ENCODE measurements at regions not wholly inside any gene's neighbourhood (a gene's known extent, or its start where the extent isn't known, plus 50 kb on each side); places are given as distances from the start of the nearest gene placed in this dataset.

GRCh38 chr7:84792231-84792893, 394.5 kb downstream of the SEMA3D start (continued):
- TF ChIP-seq TSHZ2 (CRISPR knock-in tag; IDR thresholded peaks at IDR 0.05) = no peak
- TF ChIP-seq ISL1 (CRISPR knock-in tag; IDR thresholded peaks at IDR 0.05) = no peak
- no peak for TF ChIP-seq ZNF70 (CRISPR knock-in tag; IDR thresholded peaks at IDR 0.05)
- TF ChIP-seq CREB5 (CRISPR knock-in tag; IDR thresholded peaks at IDR 0.05; ENCODE audit: low read depth) = no peak
- no peak for TF ChIP-seq ZFP3 (CRISPR knock-in tag; IDR thresholded peaks at IDR 0.05)

- TF ChIP-seq TOX (CRISPR knock-in tag; IDR thresholded peaks at IDR 0.05; ENCODE audit: borderline replicate concordance) = no peak
- TF ChIP-seq ISL1 (CRISPR knock-in tag; IDR thresholded peaks at IDR 0.05) = no peak
- no peak for TF ChIP-seq TCF4 (CRISPR knock-in tag; IDR thresholded peaks at IDR 0.05; ENCODE audit: borderline replicate concordance)
- TF ChIP-seq RARB (CRISPR knock-in tag; IDR thresholded peaks at IDR 0.05) = no peak
- TF ChIP-seq CSDC2 (CRISPR knock-in tag; IDR thresholded peaks at IDR 0.05) = no peak
- TF ChIP-seq CSRNP3 (CRISPR knock-in tag; IDR thresholded peaks at IDR 0.05) = no peak
- no peak for TF ChIP-seq OSR1 (CRISPR knock-in tag; IDR thresholded peaks at IDR 0.05)
- no peak for TF ChIP-seq GLIS3 (CRISPR knock-in tag; IDR thresholded peaks at IDR 0.05)
- TF ChIP-seq BACH2 (CRISPR knock-in tag; IDR thresholded peaks at IDR 0.05; ENCODE audit: borderline replicate concordance) = no peak
- no peak for TF ChIP-seq ESRRG (CRISPR knock-in tag; IDR thresholded peaks at IDR 0.05)
- no peak for TF ChIP-seq ZFP30 (CRISPR knock-in tag; IDR thresholded peaks at IDR 0.05)
- no peak for TF ChIP-seq ZNF8 (CRISPR knock-in tag; IDR thresholded peaks at IDR 0.05)
- TF ChIP-seq CREB5 (CRISPR knock-in tag; IDR thresholded peaks at IDR 0.05; ENCODE audit: low read depth) = no peak
- no peak for TF ChIP-seq POU6F1 (CRISPR knock-in tag; IDR thresholded peaks at IDR 0.05; ENCODE audit: borderline replicate concordance, low read depth)
- TF ChIP-seq PPARA (CRISPR knock-in tag; IDR thresholded peaks at IDR 0.05; ENCODE audit: borderline replicate concordance) = no peak
- no peak for TF ChIP-seq ZNF70 (CRISPR knock-in tag; IDR thresholded peaks at IDR 0.05)
- no peak for TF ChIP-seq ARNTL (CRISPR knock-in tag; IDR thresholded peaks at IDR 0.05; ENCODE audit: borderline replicate concordance, low read depth)
- no peak for TF ChIP-seq ZFP3 (CRISPR knock-in tag; IDR thresholded peaks at IDR 0.05)
- no peak for ATAC-seq
Measured at GRCh38 chr7:84790882-84791281, 396.0 kb downstream of the SEMA3D start.

GRCh38 chr7:84786073-84786472, 400.8 kb downstream of the SEMA3D start:
- no peak for TF ChIP-seq ZNF70 (CRISPR knock-in tag; IDR thresholded peaks at IDR 0.05)
- no peak for TF ChIP-seq ZNF8 (CRISPR knock-in tag; IDR thresholded peaks at IDR 0.05)
- TF ChIP-seq ESRRG (CRISPR knock-in tag; IDR thresholded peaks at IDR 0.05) = no peak
- no peak for TF ChIP-seq ARNTL (CRISPR knock-in tag; IDR thresholded peaks at IDR 0.05; ENCODE audit: borderline replicate concordance, low read depth)
- TF ChIP-seq PPARA (CRISPR knock-in tag; IDR thresholded peaks at IDR 0.05; ENCODE audit: borderline replicate concordance) = no peak
- no peak for TF ChIP-seq SNAI2 (CRISPR knock-in tag; IDR thresholded peaks at IDR 0.05)
- TF ChIP-seq CREB5 (CRISPR knock-in tag; IDR thresholded peaks at IDR 0.05; ENCODE audit: low read depth) = no peak
- no peak for TF ChIP-seq BACH2 (CRISPR knock-in tag; IDR thresholded peaks at IDR 0.05; ENCODE audit: borderline replicate concordance)
- TF ChIP-seq TSHZ2 (CRISPR knock-in tag; IDR thresholded peaks at IDR 0.05) = no peak
- no peak for TF ChIP-seq ZFP3 (CRISPR knock-in tag; IDR thresholded peaks at IDR 0.05)
- TF ChIP-seq PATZ1 (CRISPR knock-in tag; IDR thresholded peaks at IDR 0.05; ENCODE audit: borderline replicate concordance) = no peak
- ATAC-seq = no peak
